22Rv1 (cell line): ENCODE measurements at regions not wholly inside any gene's neighbourhood (a gene's known extent, or its start where the extent isn't known, plus 50 kb on each side); places are given as distances from the start of the nearest gene placed in this dataset.
A peak's percentile ranks its signal among the peaks of the same experiment; 100 is the strongest.
"Not testable (repeated sequence)": the region's sequence is repeated elsewhere in the genome, so short reads cannot be mapped to it uniquely, and the experiment has no call there.

Source experiments
- H3K27ac ChIP-seq: fragments of 450-650 bp; 2 replicates; pipeline ENCODE4 v1.5.1; 2017
- CTCF ChIP-seq: fragments of 450-650 bp; IDR thresholded peaks from 2 replicates; pipeline ENCODE4 v1.5.1; 2017; ENCODE audit warnings: mild to moderate bottlenecking
- ZFX ChIP-seq: fragments of 450-650 bp; IDR thresholded peaks from 2 replicates; pipeline ENCODE4 v1.6.1; 2017; ENCODE audit warnings: antibody characterized with exemption, borderline replicate concordance

GRCh38 chr11:122593473-122594420 lies 61.8 kb upstream of the UBASH3B start:
- H3K27ac ChIP-seq: no peak overlapping the region

GRCh38 chr11:122592641-122593040 lies 62.9 kb upstream of the UBASH3B start:
- no peak overlapping the region for H3K27ac ChIP-seq

More at GRCh38 chr11:122593473-122594420, 61.8 kb upstream of the UBASH3B start:
- no peak for TF ChIP-seq ZFX
- no peak for TF ChIP-seq CTCF

DNA sequence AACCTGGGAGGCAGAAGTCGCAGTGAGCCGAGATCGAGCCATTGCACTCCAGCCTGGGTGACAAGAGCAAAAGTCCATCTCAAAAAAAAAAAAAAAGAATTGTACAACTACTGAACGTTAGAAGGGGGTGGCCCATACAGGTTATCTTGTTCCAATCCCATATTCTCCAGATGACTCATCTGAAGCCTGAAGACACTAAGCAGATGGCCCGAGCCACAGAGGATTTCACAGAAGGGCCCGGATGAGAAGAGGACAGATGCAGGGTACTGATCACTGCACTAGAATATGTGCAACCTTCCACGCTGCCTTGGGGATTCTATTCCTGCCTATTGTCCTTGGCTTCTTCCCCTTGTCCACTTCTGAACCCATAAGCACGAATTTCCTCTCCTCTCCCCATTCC lies 70.9 kb upstream of the UBASH3B start:
- TF ChIP-seq ZFX: no peak
- no peak for TF ChIP-seq CTCF
- no peak overlapping the region for H3K27ac ChIP-seq

More at GRCh38 chr11:122592641-122593040, 62.9 kb upstream of the UBASH3B start:
- TF ChIP-seq ZFX (no peak), CTCF (no peak)

DNA sequence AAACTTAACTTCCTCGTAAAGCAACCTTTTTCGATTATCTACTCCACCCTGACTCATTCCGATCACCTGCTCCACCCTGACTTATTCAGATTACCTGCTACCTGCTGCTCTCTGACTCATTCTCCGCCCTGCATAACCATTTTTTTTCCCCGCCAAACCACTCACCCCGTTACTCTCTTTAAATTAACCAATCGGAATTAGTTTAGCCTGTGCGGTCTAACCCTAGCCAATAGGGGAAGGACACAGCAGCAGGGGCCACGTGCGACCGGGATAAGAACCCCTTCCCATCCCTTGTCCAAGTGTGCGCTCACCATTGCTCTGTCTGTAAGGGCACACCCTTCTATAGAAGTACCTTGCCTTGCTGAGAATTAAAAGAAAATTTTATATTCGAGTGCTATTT lies 75.5 kb upstream of the UBASH3B start:
- H3K27ac ChIP-seq: not testable (repeated sequence)

DNA sequence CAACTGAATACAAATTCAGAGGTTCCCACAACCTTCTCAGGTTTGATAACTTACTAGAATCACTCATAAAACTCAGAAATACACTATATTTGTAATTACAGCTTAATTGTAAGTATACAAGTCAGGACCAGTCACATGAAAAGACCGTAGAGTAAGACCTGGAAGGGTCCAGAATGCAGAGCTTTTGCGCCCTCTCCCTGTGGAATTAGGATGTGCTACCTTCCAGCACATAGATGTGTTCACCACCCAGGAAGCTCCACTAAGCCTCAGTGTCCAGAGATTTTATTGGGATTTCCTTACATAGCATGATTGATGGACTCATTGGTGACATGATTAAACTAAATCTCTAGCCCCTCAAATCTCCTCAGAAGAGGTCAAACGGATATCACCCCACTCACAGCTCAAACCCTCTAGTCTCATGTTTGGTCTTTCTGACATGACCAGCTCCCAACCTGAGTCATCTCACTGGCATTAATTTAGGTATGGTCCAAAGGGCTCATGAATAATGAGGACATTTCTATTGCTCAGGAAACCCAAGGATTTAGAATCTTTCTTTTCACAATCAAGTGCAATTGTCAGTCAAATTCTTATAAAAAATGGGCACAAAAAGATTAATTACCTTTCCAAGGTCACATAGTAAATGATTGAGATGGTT lies 77.2 kb upstream of the UBASH3B start:
- no peak overlapping the region for H3K27ac ChIP-seq
- TF ChIP-seq CTCF: 0 out of 2 replicates have a peak, but pooled peaks have one; percentile 12
- TF ChIP-seq ZFX: no peak

DNA sequence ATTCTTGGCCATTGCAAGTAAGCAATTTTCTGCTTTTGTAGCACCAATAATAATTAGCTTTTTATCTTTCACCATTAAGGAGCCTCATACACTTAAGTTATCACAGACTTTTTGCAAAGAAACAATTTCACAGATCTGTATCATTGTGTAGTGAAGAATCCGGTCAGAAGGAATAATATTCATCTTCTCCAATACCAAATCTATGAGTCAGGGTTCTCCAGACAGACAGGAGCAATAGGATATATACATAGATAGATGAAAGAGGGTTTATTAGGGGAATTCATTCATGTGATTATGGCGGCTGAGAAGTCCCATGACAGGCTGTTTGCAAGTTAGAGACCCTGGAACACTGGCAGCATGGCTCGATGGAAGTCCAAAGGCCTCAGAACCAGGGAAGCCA lies 82.9 kb upstream of the UBASH3B start:
- no peak for TF ChIP-seq CTCF
- no peak for TF ChIP-seq ZFX
- no peak overlapping the region for H3K27ac ChIP-seq

DNA sequence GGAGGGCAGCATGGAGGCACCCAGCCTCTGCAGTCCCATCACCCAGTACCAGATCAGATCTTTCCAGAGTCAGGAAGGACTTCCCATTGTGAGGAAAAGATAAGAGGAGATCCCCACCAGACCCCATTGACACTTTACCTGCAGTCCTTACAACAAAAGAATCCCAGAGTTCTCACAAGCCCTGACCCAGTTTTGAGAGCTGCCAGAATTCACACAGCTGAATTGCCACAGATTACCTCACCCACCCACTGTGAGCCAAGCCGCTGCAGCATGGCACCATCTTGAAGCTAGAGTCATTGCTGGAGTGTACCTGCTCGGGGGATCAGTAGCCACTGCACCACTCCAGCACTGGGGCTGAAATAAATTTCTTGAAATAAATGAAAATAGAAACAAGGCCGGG lies 91.8 kb upstream of the UBASH3B start:
- no peak overlapping the region for H3K27ac ChIP-seq
- TF ChIP-seq ZFX (no peak), CTCF (no peak)
